OCI-LY7 (cell line): ENCODE measurements at regions not wholly inside any gene's neighbourhood (a gene's known extent, or its start where the extent isn't known, plus 50 kb on each side); places are given as distances from the start of the nearest gene placed in this dataset.

Experiments used
- BruUV-seq: library from RNA; stranded (reverse); fragments of 400-500 nt; replicated peaks from 2 replicates; lab custom pipeline; 2021; lab: Mats Ljungman, UMichigan
- CTCF ChIA-PET: fragments of 300-600 bp; sonication (Branson Sonifier 250); formaldehyde crosslinking; loops from one replicate; lab custom pipeline; 2022; ENCODE audit warnings: antibody characterized with exemption; ENCODE audit not compliant: unreplicated experiment; lab: Charles Lee
- POLR2A ChIA-PET: fragments of 300-600 bp; sonication (Branson Sonifier 250); formaldehyde crosslinking; loops from one replicate; lab custom pipeline; 2022; ENCODE audit warnings: antibody characterized with exemption; lab: Charles Lee
- DNase-seq: peaks from one replicate; pipeline ENCODE4 v3.0.0-alpha.2; 2015; ENCODE audit warnings: low spot score
- H2AFZ ChIP-seq: fragments of 200-600 bp; sonication (generic), shearing (Covaris generic); 2 replicates; pipeline ENCODE4 v1.6.1; 2014; ENCODE audit warnings: mild to moderate bottlenecking, antibody characterized with exemption, low read length, moderate library complexity
- H3K27ac ChIP-seq: fragments of 200-600 bp; sonication (generic); 2 replicates; pipeline ENCODE4 v1.5.1; 2014; ENCODE audit warnings: mixed run types, low read depth, mild to moderate bottlenecking, moderate library complexity, low read length, inconsistent platforms; ENCODE audit not compliant: poor library complexity, severe bottlenecking
- H3K36me3 ChIP-seq: fragments of 200-600 bp; sonication (generic); 2 replicates; pipeline ENCODE4 v1.6.1; 2014; ENCODE audit warnings: mild to moderate bottlenecking, antibody characterized with exemption, low read length, moderate library complexity, mixed read lengths; ENCODE audit not compliant: insufficient read depth
- H3K4me1 ChIP-seq: fragments of 200-600 bp; sonication (generic); 2 replicates; pipeline ENCODE4 v1.5.1; 2014; ENCODE audit warnings: mild to moderate bottlenecking, low read length; ENCODE audit not compliant: insufficient read depth, poor library complexity, severe bottlenecking
- H3K4me2 ChIP-seq: fragments of 200-600 bp; sonication (generic); 2 replicates; pipeline ENCODE4 v1.6.1; 2014; ENCODE audit warnings: mild to moderate bottlenecking, low read length
- H3K4me3 ChIP-seq: fragments of 200-600 bp; sonication (generic); 2 replicates; pipeline ENCODE4 v1.5.1; 2014; ENCODE audit warnings: mild to moderate bottlenecking, low read depth, low read length; ENCODE audit not compliant: poor library complexity, severe bottlenecking
- H3K79me2 ChIP-seq: fragments of 200-600 bp; sonication (generic); 2 replicates; pipeline ENCODE4 v1.6.1; 2016; ENCODE audit warnings: low read depth, mild to moderate bottlenecking, low read length, moderate library complexity, mixed read lengths; ENCODE audit not compliant: insufficient read depth
- H3K9me2 ChIP-seq: fragments of 200-600 bp; sonication (generic); 2 replicates; pipeline ENCODE4 v1.6.1; 2016; ENCODE audit warnings: mild to moderate bottlenecking, low read length, mixed read lengths; ENCODE audit not compliant: insufficient read depth
- H3K9me3 ChIP-seq: fragments of 200-600 bp; sonication (generic); 2 replicates; pipeline ENCODE4 v1.6.1; 2014; ENCODE audit warnings: mild to moderate bottlenecking, mixed run types, low read length, mixed read lengths
- H4K20me1 ChIP-seq: fragments of 200-600 bp; sonication (generic); 2 replicates; pipeline ENCODE4 v1.6.1; 2014; ENCODE audit warnings: mild to moderate bottlenecking, antibody characterized with exemption, low read length, moderate library complexity, mixed read lengths; ENCODE audit not compliant: insufficient read depth
- EZH2phosphoT487 ChIP-seq: fragments of 200-600 bp; sonication (generic); IDR thresholded peaks from 2 replicates; pipeline ENCODE4 v1.6.1; 2018; ENCODE audit warnings: low read depth, borderline replicate concordance, mild to moderate bottlenecking, mixed run types, antibody characterized with exemption, low read length, moderate library complexity, mixed read lengths
- intact Hi-C: fragments of 100-400 bp; cut with micrococcal nuclease; formaldehyde crosslinking; loops from one replicate; pipeline ENCODE4 v1.10.0; 2022; ENCODE audit not compliant: unreplicated experiment
- TF ChIP-seq, protein P1 (sequence below): fragments of 200-600 bp; sonication (generic); conservative IDR thresholded peaks from 2 replicates; pipeline ENCODE4 v1.5.1; 2014; ENCODE audit warnings: mild to moderate bottlenecking, antibody characterized with exemption, low read length, moderate library complexity, mixed read lengths

DNA sequence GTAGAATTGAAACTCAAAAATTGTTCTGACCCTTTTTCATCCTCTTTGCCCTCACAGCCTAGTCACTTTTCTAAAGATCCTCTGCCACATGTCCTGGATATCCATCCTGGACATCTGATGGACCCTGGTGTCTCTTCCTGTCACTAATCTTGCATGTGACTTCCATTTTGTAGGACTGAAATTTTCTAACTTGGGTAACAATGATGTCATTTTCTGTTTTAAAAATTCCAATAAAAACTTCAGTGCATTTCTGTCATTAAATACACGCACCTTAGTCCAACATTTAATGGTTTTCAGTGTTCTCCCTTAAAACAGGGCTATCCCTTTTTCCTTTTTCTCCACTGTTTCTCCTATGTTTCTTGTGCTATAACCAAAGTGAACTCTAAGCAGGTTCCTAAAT, 684.9 kb upstream of the ANKRD30A start:
- Histone ChIP-seq H3K27ac (no peak overlapping the region), H3K9me2 (no peaks in the 10 kb centered on the region)

DNA sequence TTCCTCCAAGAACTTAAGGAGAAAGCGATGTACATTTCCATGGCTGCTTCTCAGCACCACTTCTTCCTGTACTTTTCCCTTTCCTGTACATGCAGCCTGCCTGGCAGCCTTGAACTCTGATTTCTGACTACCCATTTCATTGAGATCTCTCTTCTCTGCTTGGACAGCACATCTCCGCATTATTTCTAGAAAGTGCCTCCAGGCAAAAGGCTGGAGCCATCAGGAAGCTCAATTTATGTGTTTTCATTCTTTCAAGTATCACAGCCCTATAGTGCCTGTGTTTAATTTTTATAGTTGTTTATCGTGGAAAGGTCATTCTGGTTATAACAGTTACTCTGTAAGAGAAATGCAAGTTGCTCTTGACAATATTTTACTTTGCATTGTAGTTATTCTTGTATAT, 688.0 kb upstream of the ANKRD30A start:
- Histone ChIP-seq H3K4me3 (no peak overlapping the region), H3K9me3 (no peaks in the 10 kb centered on the region), H3K9me2 (no peaks in the 10 kb centered on the region), H2AFZ (no peak overlapping the region), H3K27ac (no peak overlapping the region), H3K36me3 (no peaks in the 10 kb centered on the region), H4K20me1 (no peaks in the 10 kb centered on the region), H3K4me2 (no peak overlapping the region), H3K4me1 (no peaks in the 10 kb centered on the region), H3K79me2 (no peaks in the 10 kb centered on the region)
- no TSS peak for BruUV-seq
- ChIA-PET POLR2A (no interaction called here), CTCF (no interaction called here)
- no peak for TF ChIP-seq EZH2phosphoT487
- TF ChIP-seq, protein P1, sequence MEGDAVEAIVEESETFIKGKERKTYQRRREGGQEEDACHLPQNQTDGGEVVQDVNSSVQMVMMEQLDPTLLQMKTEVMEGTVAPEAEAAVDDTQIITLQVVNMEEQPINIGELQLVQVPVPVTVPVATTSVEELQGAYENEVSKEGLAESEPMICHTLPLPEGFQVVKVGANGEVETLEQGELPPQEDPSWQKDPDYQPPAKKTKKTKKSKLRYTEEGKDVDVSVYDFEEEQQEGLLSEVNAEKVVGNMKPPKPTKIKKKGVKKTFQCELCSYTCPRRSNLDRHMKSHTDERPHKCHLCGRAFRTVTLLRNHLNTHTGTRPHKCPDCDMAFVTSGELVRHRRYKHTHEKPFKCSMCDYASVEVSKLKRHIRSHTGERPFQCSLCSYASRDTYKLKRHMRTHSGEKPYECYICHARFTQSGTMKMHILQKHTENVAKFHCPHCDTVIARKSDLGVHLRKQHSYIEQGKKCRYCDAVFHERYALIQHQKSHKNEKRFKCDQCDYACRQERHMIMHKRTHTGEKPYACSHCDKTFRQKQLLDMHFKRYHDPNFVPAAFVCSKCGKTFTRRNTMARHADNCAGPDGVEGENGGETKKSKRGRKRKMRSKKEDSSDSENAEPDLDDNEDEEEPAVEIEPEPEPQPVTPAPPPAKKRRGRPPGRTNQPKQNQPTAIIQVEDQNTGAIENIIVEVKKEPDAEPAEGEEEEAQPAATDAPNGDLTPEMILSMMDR = no peak
- intact Hi-C loops = no loop called here
- DNase-seq = no peak

More for the DNA sequence above, 684.9 kb upstream of the ANKRD30A start:
- intact Hi-C loops = no loop called here
- no peaks in the 10 kb centered on the region for H3K36me3 ChIP-seq
- POLR2A ChIA-PET = interaction anchor here (0.9 kb wide), 1 partner anchor 92 kb away, joined by 3 read pairs; no protein-coding TSS in a partner anchor
- no peak for DNase-seq
- no peaks in the 10 kb centered on the region for H4K20me1 ChIP-seq
- no peaks in the 10 kb centered on the region for H3K4me1 ChIP-seq
- H2AFZ ChIP-seq = no peak overlapping the region
- no TSS peak for BruUV-seq
- H3K4me2 ChIP-seq = no peak overlapping the region
- no peak for TF ChIP-seq EZH2phosphoT487
- TF ChIP-seq, protein P1 = no peak
- no peak overlapping the region for H3K4me3 ChIP-seq
- H3K9me3 ChIP-seq = no peaks in the 10 kb centered on the region
- CTCF ChIA-PET = no interaction called here
- no peaks in the 10 kb centered on the region for H3K79me2 ChIP-seq

DNA sequence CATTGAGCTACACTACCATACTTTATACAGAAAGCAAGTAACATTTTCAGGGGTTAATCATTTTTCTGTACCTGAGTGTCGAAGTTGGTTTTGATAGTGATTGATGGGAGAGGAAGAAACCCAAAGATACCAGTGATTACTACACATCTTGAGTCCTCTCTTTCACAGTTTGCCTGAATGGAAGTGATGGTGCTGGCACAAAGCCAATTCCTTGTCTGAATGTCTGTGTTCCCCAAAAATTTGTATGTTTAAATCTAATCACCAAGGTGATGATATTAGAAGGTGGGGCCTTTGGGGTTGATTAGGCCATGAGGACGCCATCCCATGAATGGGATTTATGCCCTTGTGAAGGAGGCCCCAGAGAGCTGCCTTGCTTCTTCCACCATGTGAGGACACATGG, 696.9 kb upstream of the ANKRD30A start:
- no TSS peak for BruUV-seq
- ChIA-PET POLR2A (interaction anchor here (0.5 kb wide), 2 partner anchors 58 to 195 kb away, joined by 3 read pairs; no protein-coding TSS in a partner anchor), CTCF (no interaction called here)
- Histone ChIP-seq H3K4me3 (no peak overlapping the region), H2AFZ (no peak overlapping the region), H3K27ac (no peak overlapping the region), H3K4me2 (no peak overlapping the region), H3K9me2 (no peaks in the 10 kb centered on the region), H3K79me2 (no peaks in the 10 kb centered on the region), H3K9me3 (no peaks in the 10 kb centered on the region), H4K20me1 (no peaks in the 10 kb centered on the region), H3K4me1 (no peaks in the 10 kb centered on the region), H3K36me3 (no peaks in the 10 kb centered on the region)
- TF ChIP-seq EZH2phosphoT487 = no peak
- TF ChIP-seq, protein P1 = no peak
- intact Hi-C loops = no loop called here
- DNase-seq = no peak
